OCI-LY7 (cell line): ENCODE measurements at regions not wholly inside any gene's neighbourhood (a gene's known extent, or its start where the extent isn't known, plus 50 kb on each side); places are given as distances from the start of the nearest gene placed in this dataset.
A peak's percentile ranks its signal among the peaks of the same experiment; 100 is the strongest.

ENCODE experiments used
- BruUV-seq: library from RNA; stranded (reverse); fragments of 400-500 nt; replicated peaks from 2 replicates; lab custom pipeline; 2021; lab: Mats Ljungman, UMichigan
- CTCF ChIA-PET: fragments of 300-600 bp; sonication (Branson Sonifier 250); formaldehyde crosslinking; loops from one replicate; lab custom pipeline; 2022; ENCODE audit warnings: antibody characterized with exemption; ENCODE audit not compliant: unreplicated experiment; lab: Charles Lee
- POLR2A ChIA-PET: fragments of 300-600 bp; sonication (Branson Sonifier 250); formaldehyde crosslinking; loops from one replicate; lab custom pipeline; 2022; ENCODE audit warnings: antibody characterized with exemption; lab: Charles Lee
- DNase-seq: peaks from one replicate; pipeline ENCODE4 v3.0.0-alpha.2; 2015; ENCODE audit warnings: low spot score
- H2AFZ ChIP-seq: fragments of 200-600 bp; sonication (generic), shearing (Covaris generic); 2 replicates; pipeline ENCODE4 v1.6.1; 2014; ENCODE audit warnings: mild to moderate bottlenecking, antibody characterized with exemption, low read length, moderate library complexity
- H3K27ac ChIP-seq: fragments of 200-600 bp; sonication (generic); 2 replicates; pipeline ENCODE4 v1.5.1; 2014; ENCODE audit warnings: mixed run types, low read depth, mild to moderate bottlenecking, moderate library complexity, low read length, inconsistent platforms; ENCODE audit not compliant: poor library complexity, severe bottlenecking
- H3K36me3 ChIP-seq: fragments of 200-600 bp; sonication (generic); 2 replicates; pipeline ENCODE4 v1.6.1; 2014; ENCODE audit warnings: mild to moderate bottlenecking, antibody characterized with exemption, low read length, moderate library complexity, mixed read lengths; ENCODE audit not compliant: insufficient read depth
- H3K4me1 ChIP-seq: fragments of 200-600 bp; sonication (generic); 2 replicates; pipeline ENCODE4 v1.5.1; 2014; ENCODE audit warnings: mild to moderate bottlenecking, low read length; ENCODE audit not compliant: insufficient read depth, poor library complexity, severe bottlenecking
- H3K4me2 ChIP-seq: fragments of 200-600 bp; sonication (generic); 2 replicates; pipeline ENCODE4 v1.6.1; 2014; ENCODE audit warnings: mild to moderate bottlenecking, low read length
- H3K4me3 ChIP-seq: fragments of 200-600 bp; sonication (generic); 2 replicates; pipeline ENCODE4 v1.5.1; 2014; ENCODE audit warnings: mild to moderate bottlenecking, low read depth, low read length; ENCODE audit not compliant: poor library complexity, severe bottlenecking
- H3K79me2 ChIP-seq: fragments of 200-600 bp; sonication (generic); 2 replicates; pipeline ENCODE4 v1.6.1; 2016; ENCODE audit warnings: low read depth, mild to moderate bottlenecking, low read length, moderate library complexity, mixed read lengths; ENCODE audit not compliant: insufficient read depth
- H3K9me2 ChIP-seq: fragments of 200-600 bp; sonication (generic); 2 replicates; pipeline ENCODE4 v1.6.1; 2016; ENCODE audit warnings: mild to moderate bottlenecking, low read length, mixed read lengths; ENCODE audit not compliant: insufficient read depth
- H3K9me3 ChIP-seq: fragments of 200-600 bp; sonication (generic); 2 replicates; pipeline ENCODE4 v1.6.1; 2014; ENCODE audit warnings: mild to moderate bottlenecking, mixed run types, low read length, mixed read lengths
- H4K20me1 ChIP-seq: fragments of 200-600 bp; sonication (generic); 2 replicates; pipeline ENCODE4 v1.6.1; 2014; ENCODE audit warnings: mild to moderate bottlenecking, antibody characterized with exemption, low read length, moderate library complexity, mixed read lengths; ENCODE audit not compliant: insufficient read depth
- EZH2phosphoT487 ChIP-seq: fragments of 200-600 bp; sonication (generic); IDR thresholded peaks from 2 replicates; pipeline ENCODE4 v1.6.1; 2018; ENCODE audit warnings: low read depth, borderline replicate concordance, mild to moderate bottlenecking, mixed run types, antibody characterized with exemption, low read length, moderate library complexity, mixed read lengths
- intact Hi-C: fragments of 100-400 bp; cut with micrococcal nuclease; formaldehyde crosslinking; loops from one replicate; pipeline ENCODE4 v1.10.0; 2022; ENCODE audit not compliant: unreplicated experiment
- TF ChIP-seq, protein P1 (sequence below): fragments of 200-600 bp; sonication (generic); conservative IDR thresholded peaks from 2 replicates; pipeline ENCODE4 v1.5.1; 2014; ENCODE audit warnings: mild to moderate bottlenecking, antibody characterized with exemption, low read length, moderate library complexity, mixed read lengths

DNA sequence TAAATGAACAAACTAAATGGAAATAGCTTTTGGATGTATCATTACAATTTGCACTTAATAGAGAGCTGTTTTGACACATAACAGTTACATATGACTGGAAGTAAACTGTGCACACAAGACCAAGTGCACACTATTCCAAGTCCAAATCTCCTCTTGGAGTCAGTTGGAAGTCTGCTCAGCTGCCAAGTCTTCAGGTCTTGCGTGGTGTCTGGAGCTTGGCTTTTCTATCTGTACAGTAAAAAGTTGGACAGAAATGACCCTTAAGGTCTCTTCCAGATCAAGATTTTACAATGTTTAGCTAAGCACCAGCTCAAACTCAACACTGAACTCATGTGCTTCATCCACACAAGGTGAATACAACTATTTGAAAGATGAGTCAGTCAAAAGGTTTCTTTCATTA is 456.9 kb downstream of the RASEF start:
- Histone ChIP-seq H3K27ac (no peak overlapping the region), H2AFZ (no peak overlapping the region), H4K20me1 (no peaks in the 10 kb centered on the region), H3K9me3 (no peaks in the 10 kb centered on the region), H3K36me3 (no peaks in the 10 kb centered on the region), H3K9me2 (no peaks in the 10 kb centered on the region), H3K4me1 (no peaks in the 10 kb centered on the region), H3K4me2 (no peak overlapping the region), H3K79me2 (no peaks in the 10 kb centered on the region), H3K4me3 (no peak overlapping the region)
- TF ChIP-seq, protein P1, sequence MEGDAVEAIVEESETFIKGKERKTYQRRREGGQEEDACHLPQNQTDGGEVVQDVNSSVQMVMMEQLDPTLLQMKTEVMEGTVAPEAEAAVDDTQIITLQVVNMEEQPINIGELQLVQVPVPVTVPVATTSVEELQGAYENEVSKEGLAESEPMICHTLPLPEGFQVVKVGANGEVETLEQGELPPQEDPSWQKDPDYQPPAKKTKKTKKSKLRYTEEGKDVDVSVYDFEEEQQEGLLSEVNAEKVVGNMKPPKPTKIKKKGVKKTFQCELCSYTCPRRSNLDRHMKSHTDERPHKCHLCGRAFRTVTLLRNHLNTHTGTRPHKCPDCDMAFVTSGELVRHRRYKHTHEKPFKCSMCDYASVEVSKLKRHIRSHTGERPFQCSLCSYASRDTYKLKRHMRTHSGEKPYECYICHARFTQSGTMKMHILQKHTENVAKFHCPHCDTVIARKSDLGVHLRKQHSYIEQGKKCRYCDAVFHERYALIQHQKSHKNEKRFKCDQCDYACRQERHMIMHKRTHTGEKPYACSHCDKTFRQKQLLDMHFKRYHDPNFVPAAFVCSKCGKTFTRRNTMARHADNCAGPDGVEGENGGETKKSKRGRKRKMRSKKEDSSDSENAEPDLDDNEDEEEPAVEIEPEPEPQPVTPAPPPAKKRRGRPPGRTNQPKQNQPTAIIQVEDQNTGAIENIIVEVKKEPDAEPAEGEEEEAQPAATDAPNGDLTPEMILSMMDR, result no peak
- no peak for TF ChIP-seq EZH2phosphoT487
- ChIA-PET POLR2A (interaction anchor here (1.2 kb wide), 1 partner anchor 9 kb away, joined by 4 read pairs; no protein-coding TSS in a partner anchor), CTCF (no interaction called here)
- no TSS peak for BruUV-seq
- intact Hi-C loops, result loop anchor here (5.0 kb wide), 1 partner anchor 1084 kb away; no protein-coding TSS in a partner anchor
- no peak for DNase-seq

DNA sequence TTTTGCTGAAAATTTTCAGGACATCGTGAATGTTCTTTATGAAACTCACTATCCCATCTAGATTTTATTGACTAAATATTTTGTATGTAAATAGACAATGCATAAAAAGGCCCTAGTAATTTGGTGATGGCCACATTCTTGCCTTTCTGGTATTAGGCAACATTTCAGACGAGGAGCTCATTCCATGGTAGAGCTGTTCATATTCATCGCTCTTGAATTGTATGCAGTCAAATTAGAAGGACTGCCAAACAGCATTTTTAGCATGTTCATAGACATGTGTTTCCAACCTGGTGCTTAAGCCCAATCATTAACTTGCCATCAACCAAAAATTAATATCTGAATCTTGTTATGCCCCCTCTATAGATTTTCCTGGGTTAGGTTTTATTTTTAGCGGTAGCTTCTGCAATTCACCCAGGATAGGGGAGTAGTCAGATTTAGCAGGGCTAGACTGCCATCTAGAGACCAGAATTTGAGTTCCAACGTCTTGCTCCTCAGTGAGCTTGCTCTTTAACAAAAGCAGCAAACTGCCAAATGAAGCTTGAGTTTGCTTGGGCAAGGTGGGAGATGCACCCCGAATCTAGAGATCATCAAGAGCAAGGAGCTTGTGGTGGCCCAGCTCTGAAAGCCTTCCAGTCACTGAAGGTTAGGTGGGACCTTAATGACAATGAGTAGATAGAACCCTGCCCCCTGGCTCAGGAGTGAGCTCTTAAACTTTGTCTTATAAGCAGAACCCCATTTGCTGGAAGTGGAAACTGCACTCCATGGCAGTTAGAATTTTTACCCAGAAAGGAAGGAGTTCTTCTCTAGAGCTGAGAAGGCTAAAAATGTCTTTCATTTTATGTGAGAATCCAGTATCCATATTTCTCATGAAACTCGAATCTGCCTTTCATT is 456.2 kb downstream of the RASEF start:
- Histone ChIP-seq H3K36me3 (no peaks in the 10 kb centered on the region), H3K4me2 (no peak overlapping the region), H3K27ac (no peak overlapping the region), H3K9me2 (no peaks in the 10 kb centered on the region), H2AFZ (no peak overlapping the region; the same call in 1 of the 2 replicates), H3K9me3 (no peaks in the 10 kb centered on the region), H3K79me2 (no peaks in the 10 kb centered on the region), H3K4me3 (no peak overlapping the region), H3K4me1 (no peaks in the 10 kb centered on the region), H4K20me1 (no peaks in the 10 kb centered on the region)
- no peak for TF ChIP-seq EZH2phosphoT487
- TF ChIP-seq, protein P1, result peak; percentile 82
- ChIA-PET POLR2A (interaction anchor here (1.2 kb wide), 2 partner anchors 10 to 14 kb away, joined by 3 to 4 read pairs; no protein-coding TSS in a partner anchor), CTCF (no interaction called here)
- DNase-seq, result peak; percentile 64
- intact Hi-C loops, result loop anchor here (5.0 kb wide), 1 partner anchor 1084 kb away; no protein-coding TSS in a partner anchor
- no TSS peak for BruUV-seq
